ENCODE measurements at regions not wholly inside any gene's neighbourhood (a gene's known extent, or its start where the extent isn't known, plus 50 kb on each side); places are given as distances from the start of the nearest gene placed in this dataset.

DNA sequence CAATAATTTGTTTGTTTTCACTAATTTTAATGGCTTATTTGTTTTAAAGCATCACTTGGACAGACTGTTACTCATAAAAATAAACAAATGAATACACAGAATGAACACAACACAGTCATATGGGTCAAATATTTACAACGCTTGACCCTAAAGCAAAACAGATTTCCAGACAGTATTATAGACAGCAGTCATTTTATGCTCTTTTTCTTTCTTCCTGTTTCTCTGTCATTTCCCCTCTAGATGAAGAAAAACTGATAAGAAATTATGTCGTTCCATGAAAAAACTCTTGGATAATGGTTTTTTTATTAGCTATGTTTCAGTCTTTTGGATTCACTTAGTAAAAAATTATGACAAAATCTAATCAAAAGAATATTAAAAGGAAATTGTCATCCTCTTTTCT, 297.3 kb upstream of the NEGR1 start:
- TF ChIP-seq, protein P1, sequence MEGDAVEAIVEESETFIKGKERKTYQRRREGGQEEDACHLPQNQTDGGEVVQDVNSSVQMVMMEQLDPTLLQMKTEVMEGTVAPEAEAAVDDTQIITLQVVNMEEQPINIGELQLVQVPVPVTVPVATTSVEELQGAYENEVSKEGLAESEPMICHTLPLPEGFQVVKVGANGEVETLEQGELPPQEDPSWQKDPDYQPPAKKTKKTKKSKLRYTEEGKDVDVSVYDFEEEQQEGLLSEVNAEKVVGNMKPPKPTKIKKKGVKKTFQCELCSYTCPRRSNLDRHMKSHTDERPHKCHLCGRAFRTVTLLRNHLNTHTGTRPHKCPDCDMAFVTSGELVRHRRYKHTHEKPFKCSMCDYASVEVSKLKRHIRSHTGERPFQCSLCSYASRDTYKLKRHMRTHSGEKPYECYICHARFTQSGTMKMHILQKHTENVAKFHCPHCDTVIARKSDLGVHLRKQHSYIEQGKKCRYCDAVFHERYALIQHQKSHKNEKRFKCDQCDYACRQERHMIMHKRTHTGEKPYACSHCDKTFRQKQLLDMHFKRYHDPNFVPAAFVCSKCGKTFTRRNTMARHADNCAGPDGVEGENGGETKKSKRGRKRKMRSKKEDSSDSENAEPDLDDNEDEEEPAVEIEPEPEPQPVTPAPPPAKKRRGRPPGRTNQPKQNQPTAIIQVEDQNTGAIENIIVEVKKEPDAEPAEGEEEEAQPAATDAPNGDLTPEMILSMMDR (IDR thresholded peaks at IDR 0.05): no peak
- no peak for TF ChIP-seq EZH2 (IDR thresholded peaks at IDR 0.05; ENCODE audit: borderline replicate concordance, insufficient read depth, low read depth, low read length, poor library complexity, severe bottlenecking)

Data from B cell (primary cell).